Neuron (in vitro differentiated cells): ENCODE measurements at regions not wholly inside any gene's neighbourhood (a gene's known extent, or its start where the extent isn't known, plus 50 kb on each side); places are given as distances from the start of the nearest gene placed in this dataset.
"Not testable (repeated sequence)": the region's sequence is repeated elsewhere in the genome, so short reads cannot be mapped to it uniquely, and the experiment has no call there.

Source experiments
- H2AFZ ChIP-seq: one replicate; pipeline ENCODE4 v1.6.1; 2013; ENCODE audit warnings: low read depth, mild to moderate bottlenecking, inconsistent platforms, low read length, moderate library complexity
- H3K27me3 ChIP-seq: one replicate; pipeline ENCODE4 v1.6.1; 2013; ENCODE audit warnings: low read length; ENCODE audit not compliant: insufficient read depth
- H3K36me3 ChIP-seq: one replicate; pipeline ENCODE4 v1.6.1; 2013; ENCODE audit warnings: low read length; ENCODE audit not compliant: insufficient read depth
- H3K4me1 ChIP-seq: one replicate; pipeline ENCODE4 v1.6.1; 2013; ENCODE audit warnings: low read length; ENCODE audit not compliant: insufficient read depth
- H3K4me3 ChIP-seq: 2 replicates; pipeline ENCODE4 v1.5.1; 2013; ENCODE audit warnings: mild to moderate bottlenecking, low read length, moderate library complexity
- H3K9me3 ChIP-seq: one replicate; pipeline ENCODE4 v1.6.1; 2013; ENCODE audit warnings: low read length

- Histone ChIP-seq H3K4me1 (peaks cover 2% of the 10 kb centered on the region), H2AFZ (no peak overlapping the region), H3K9me3 (no peaks in the 10 kb centered on the region), H3K4me3 (no peak overlapping the region), H3K36me3 (no peaks in the 10 kb centered on the region), H3K27me3 (no peaks in the 10 kb centered on the region)
These were observed 205.0 kb downstream of the TFEC start for GRCh38 chr7:115825456-115826115.

- Histone ChIP-seq H3K27me3 (no peaks in the 10 kb centered on the region), H3K9me3 (no peaks in the 10 kb centered on the region), H2AFZ (no peak overlapping the region), H3K4me1 (peaks cover 2% of the 10 kb centered on the region), H3K36me3 (no peaks in the 10 kb centered on the region), H3K4me3 (no peak overlapping the region)
These were observed 207.8 kb downstream of the TFEC start for GRCh38 chr7:115822801-115823200.

- Histone ChIP-seq H3K27me3 (no peaks in the 10 kb centered on the region), H3K36me3 (no peaks in the 10 kb centered on the region), H3K4me3 (no peak overlapping the region), H3K9me3 (no peaks in the 10 kb centered on the region), H2AFZ (no peak overlapping the region), H3K4me1 (peaks cover 2% of the 10 kb centered on the region)
These were observed 208.2 kb downstream of the TFEC start for GRCh38 chr7:115822380-115822779.

GRCh38 chr7:115816318-115816974 lies 214.1 kb downstream of the TFEC start:
- Histone ChIP-seq H3K27me3 (no peaks in the 10 kb centered on the region), H3K4me3 (no peak overlapping the region), H3K36me3 (no peaks in the 10 kb centered on the region), H3K4me1 (peaks cover 37% of the 10 kb centered on the region), H3K9me3 (no peaks in the 10 kb centered on the region), H2AFZ (peak overlapping the region; percentile 58)

GRCh38 chr7:115812794-115813193 lies 217.8 kb downstream of the TFEC start:
- no peaks in the 10 kb centered on the region for H3K27me3 ChIP-seq
- no peaks in the 10 kb centered on the region for H3K9me3 ChIP-seq
- peaks cover 44% of the 10 kb centered on the region for H3K4me1 ChIP-seq
- no peak overlapping the region for H3K4me3 ChIP-seq
- no peaks in the 10 kb centered on the region for H3K36me3 ChIP-seq
- no peak overlapping the region for H2AFZ ChIP-seq

- no peak overlapping the region for H2AFZ ChIP-seq
- no peaks in the 10 kb centered on the region for H3K27me3 ChIP-seq
- no peak overlapping the region for H3K4me3 ChIP-seq
- peaks cover 3% of the 10 kb centered on the region for H3K4me1 ChIP-seq
- H3K36me3 ChIP-seq: no peaks in the 10 kb centered on the region
- no peaks in the 10 kb centered on the region for H3K9me3 ChIP-seq
These were observed 225.1 kb downstream of the TFEC start for GRCh38 chr7:115805458-115805857.

GRCh38 chr7:115802415-115802814 lies 228.1 kb downstream of the TFEC start:
- H3K9me3 ChIP-seq: no peaks in the 10 kb centered on the region
- H2AFZ ChIP-seq: no peak overlapping the region
- no peaks in the 10 kb centered on the region for H3K4me1 ChIP-seq
- H3K27me3 ChIP-seq: no peaks in the 10 kb centered on the region
- H3K36me3 ChIP-seq: no peaks in the 10 kb centered on the region
- no peak overlapping the region for H3K4me3 ChIP-seq

- H2AFZ ChIP-seq: no peak overlapping the region
- no peaks in the 10 kb centered on the region for H3K9me3 ChIP-seq
- H3K4me3 ChIP-seq: no peak overlapping the region
- no peaks in the 10 kb centered on the region for H3K27me3 ChIP-seq
- no peaks in the 10 kb centered on the region for H3K4me1 ChIP-seq
- no peaks in the 10 kb centered on the region for H3K36me3 ChIP-seq
These were observed 231.1 kb downstream of the TFEC start for GRCh38 chr7:115799430-115799829.

- H3K4me1 ChIP-seq: no peaks in the 10 kb centered on the region
- H2AFZ ChIP-seq: no peak overlapping the region
- no peaks in the 10 kb centered on the region for H3K9me3 ChIP-seq
- no peak overlapping the region for H3K4me3 ChIP-seq
- no peaks in the 10 kb centered on the region for H3K36me3 ChIP-seq
- H3K27me3 ChIP-seq: no peaks in the 10 kb centered on the region
These were observed 236.4 kb downstream of the TFEC start for GRCh38 chr7:115793958-115794702.

GRCh38 chr7:115789901-115790300 lies 240.7 kb downstream of the TFEC start:
- H3K4me1 ChIP-seq: no peaks in the 10 kb centered on the region
- no peaks in the 10 kb centered on the region for H3K9me3 ChIP-seq
- H3K4me3 ChIP-seq: no peak overlapping the region
- H3K36me3 ChIP-seq: no peaks in the 10 kb centered on the region
- H2AFZ ChIP-seq: no peak overlapping the region
- no peaks in the 10 kb centered on the region for H3K27me3 ChIP-seq

- not testable (repeated sequence) for H3K36me3 ChIP-seq, H3K27me3 ChIP-seq, H3K9me3 ChIP-seq, H3K4me3 ChIP-seq, H3K4me1 ChIP-seq, H2AFZ ChIP-seq
These were observed 241.1 kb downstream of the TFEC start for GRCh38 chr7:115789473-115789872.

GRCh38 chr7:115782696-115783490 lies 247.7 kb downstream of the TFEC start:
- H3K4me3 ChIP-seq: no peak overlapping the region
- H2AFZ ChIP-seq: no peak overlapping the region
- H3K9me3 ChIP-seq: no peaks in the 10 kb centered on the region
- no peaks in the 10 kb centered on the region for H3K36me3 ChIP-seq
- H3K4me1 ChIP-seq: no peaks in the 10 kb centered on the region
- H3K27me3 ChIP-seq: no peaks in the 10 kb centered on the region

- H3K36me3 ChIP-seq: no peaks in the 10 kb centered on the region
- H2AFZ ChIP-seq: no peak overlapping the region
These were observed 251.0 kb downstream of the TFEC start for GRCh38 chr7:115779561-115779960.

More at GRCh38 chr7:115779561-115779960, 251.0 kb downstream of the TFEC start:
- Histone ChIP-seq H3K4me3 (no peak overlapping the region), H3K9me3 (no peaks in the 10 kb centered on the region), H3K4me1 (no peaks in the 10 kb centered on the region), H3K27me3 (no peaks in the 10 kb centered on the region)
